WTC11 (cell line): ENCODE measurements at regions not wholly inside any gene's neighbourhood (a gene's known extent, or its start where the extent isn't known, plus 50 kb on each side); places are given as distances from the start of the nearest gene placed in this dataset.

Experiments used
- ATAC-seq: fragments of 200-7000 bp; cut with Tn5 transposase; 2 replicates; pipeline ENCODE4 v1.10.0; 2021; ENCODE audit warnings: mild to moderate bottlenecking, moderate library complexity
- CTCF ChIA-PET: fragments of 300-600 bp; sonication (Branson Sonifier 250); formaldehyde crosslinking; loops from one replicate; lab custom pipeline; 2021; ENCODE audit warnings: antibody characterized with exemption; lab: Charles Lee
- POLR2A ChIA-PET: fragments of 350-600 bp; sonication (Branson Sonifier 250); formaldehyde crosslinking; loops from one replicate; lab custom pipeline; 2021; ENCODE audit warnings: antibody characterized with exemption; lab: Charles Lee
- DNase-seq: peaks from one replicate; pipeline ENCODE4 v3.0.0; 2021; ENCODE audit warnings: low spot score
- H3K27ac Mint-ChIP-seq: 2 replicates; pipeline ENCODE4 v1.8.0; 2021; ENCODE audit warnings: mixed read lengths
- H3K27me3 Mint-ChIP-seq: 2 replicates; pipeline ENCODE4 v1.8.0; 2021; ENCODE audit warnings: low read depth, mild to moderate bottlenecking, moderate library complexity, mixed read lengths
- H3K36me3 Mint-ChIP-seq: 2 replicates; pipeline ENCODE4 v1.8.0; 2021; ENCODE audit warnings: mixed read lengths
- H3K4me1 Mint-ChIP-seq: 2 replicates; pipeline ENCODE4 v1.8.0; 2022; ENCODE audit warnings: mixed read lengths
- H3K4me3 Mint-ChIP-seq: 2 replicates; pipeline ENCODE4 v1.8.0; 2021; ENCODE audit warnings: mild to moderate bottlenecking, moderate library complexity, mixed read lengths
- H3K9me3 Mint-ChIP-seq: 2 replicates; pipeline ENCODE4 v1.8.0; 2021; ENCODE audit warnings: mixed read lengths
- ERG ChIP-seq: fragments of 250-450 bp; sonication (Bioruptor Pico); IDR thresholded peaks from 2 replicates; pipeline ENCODE4 v1.8.0; 2021; ENCODE audit warnings: mild to moderate bottlenecking
- JAZF1 ChIP-seq: fragments of 250-450 bp; sonication (Bioruptor Pico); IDR thresholded peaks from 2 replicates; pipeline ENCODE4 v1.9.0; 2021; ENCODE audit warnings: moderate library complexity, mild to moderate bottlenecking, inconsistent platforms
- JUN ChIP-seq: sonication (generic); formaldehyde crosslinking; IDR thresholded peaks from 2 replicates; pipeline ENCODE4 v1.8.0; 2023; ENCODE audit warnings: mild to moderate bottlenecking, missing genetic modification reagents
- NFYB ChIP-seq: sonication (generic); formaldehyde crosslinking; conservative IDR thresholded peaks from 2 replicates; pipeline ENCODE4 v1.8.0; 2022; ENCODE audit warnings: low read depth, missing genetic modification reagents
- OVOL2 ChIP-seq: fragments of 250-450 bp; sonication (Bioruptor Pico); IDR thresholded peaks from 2 replicates; pipeline ENCODE4 v1.9.0; 2021; ENCODE audit warnings: mild to moderate bottlenecking, borderline replicate concordance
- PRDM15 ChIP-seq: sonication (generic); formaldehyde crosslinking; IDR thresholded peaks from 2 replicates; pipeline ENCODE4 v1.8.0; 2022; ENCODE audit warnings: missing genetic modification reagents
- ZNF121 ChIP-seq: sonication (generic); formaldehyde crosslinking; IDR thresholded peaks from 2 replicates; pipeline ENCODE4 v1.8.0; 2023; ENCODE audit warnings: missing genetic modification reagents
- TF ChIP-seq, protein P1 (sequence below): sonication (generic); formaldehyde crosslinking; IDR thresholded peaks from 2 replicates; pipeline ENCODE4 v1.8.0; 2023; ENCODE audit warnings: mild to moderate bottlenecking, missing genetic modification reagents
- TF ChIP-seq, protein P2 (sequence below): sonication (generic); formaldehyde crosslinking; IDR thresholded peaks from 2 replicates; pipeline ENCODE4 v1.8.1; 2023; ENCODE audit warnings: mild to moderate bottlenecking, missing genetic modification reagents
- TF ChIP-seq, protein P3 (sequence below): sonication (generic); formaldehyde crosslinking; IDR thresholded peaks from 2 replicates; pipeline ENCODE4 v1.8.1; 2023; ENCODE audit warnings: mild to moderate bottlenecking, missing genetic modification reagents, moderate library complexity
- TF ChIP-seq, protein P4 (sequence below): sonication (generic); formaldehyde crosslinking; IDR thresholded peaks from 2 replicates; pipeline ENCODE4 v1.8.1; 2023; ENCODE audit warnings: mild to moderate bottlenecking, missing genetic modification reagents, borderline replicate concordance

DNA sequence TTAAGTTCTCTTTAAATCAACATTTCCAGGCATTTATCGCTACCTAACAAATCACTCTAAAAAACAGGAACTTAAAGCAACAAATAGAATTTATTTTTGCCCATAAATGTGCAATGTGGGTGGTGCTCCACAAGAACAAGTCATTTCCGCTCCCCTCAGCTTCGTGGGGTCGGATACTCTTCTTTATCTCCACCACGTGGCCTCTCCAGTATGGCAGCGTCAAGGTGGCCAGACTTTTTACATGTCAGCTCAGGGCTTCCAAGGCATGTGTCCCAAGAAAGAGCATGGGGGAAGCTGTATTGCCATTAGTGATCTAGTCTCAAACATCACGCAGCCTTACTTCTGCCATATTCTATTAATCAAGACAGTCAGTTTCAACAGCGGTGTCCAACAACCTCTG is 249.2 kb upstream of the NOCT start:
- TF ChIP-seq OVOL2 (CRISPR knock-in tag): no peak
- TF ChIP-seq JAZF1: no peak
- no peak for TF ChIP-seq ERG (CRISPR knock-in tag)
- TF ChIP-seq PRDM15 (CRISPR knock-in tag): no peak
- TF ChIP-seq, protein P1, sequence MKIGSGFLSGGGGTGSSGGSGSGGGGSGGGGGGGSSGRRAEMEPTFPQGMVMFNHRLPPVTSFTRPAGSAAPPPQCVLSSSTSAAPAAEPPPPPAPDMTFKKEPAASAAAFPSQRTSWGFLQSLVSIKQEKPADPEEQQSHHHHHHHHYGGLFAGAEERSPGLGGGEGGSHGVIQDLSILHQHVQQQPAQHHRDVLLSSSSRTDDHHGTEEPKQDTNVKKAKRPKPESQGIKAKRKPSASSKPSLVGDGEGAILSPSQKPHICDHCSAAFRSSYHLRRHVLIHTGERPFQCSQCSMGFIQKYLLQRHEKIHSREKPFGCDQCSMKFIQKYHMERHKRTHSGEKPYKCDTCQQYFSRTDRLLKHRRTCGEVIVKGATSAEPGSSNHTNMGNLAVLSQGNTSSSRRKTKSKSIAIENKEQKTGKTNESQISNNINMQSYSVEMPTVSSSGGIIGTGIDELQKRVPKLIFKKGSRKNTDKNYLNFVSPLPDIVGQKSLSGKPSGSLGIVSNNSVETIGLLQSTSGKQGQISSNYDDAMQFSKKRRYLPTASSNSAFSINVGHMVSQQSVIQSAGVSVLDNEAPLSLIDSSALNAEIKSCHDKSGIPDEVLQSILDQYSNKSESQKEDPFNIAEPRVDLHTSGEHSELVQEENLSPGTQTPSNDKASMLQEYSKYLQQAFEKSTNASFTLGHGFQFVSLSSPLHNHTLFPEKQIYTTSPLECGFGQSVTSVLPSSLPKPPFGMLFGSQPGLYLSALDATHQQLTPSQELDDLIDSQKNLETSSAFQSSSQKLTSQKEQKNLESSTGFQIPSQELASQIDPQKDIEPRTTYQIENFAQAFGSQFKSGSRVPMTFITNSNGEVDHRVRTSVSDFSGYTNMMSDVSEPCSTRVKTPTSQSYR: no peak
- TF ChIP-seq NFYB (CRISPR knock-in tag): no peak
- TF ChIP-seq, protein P2, sequence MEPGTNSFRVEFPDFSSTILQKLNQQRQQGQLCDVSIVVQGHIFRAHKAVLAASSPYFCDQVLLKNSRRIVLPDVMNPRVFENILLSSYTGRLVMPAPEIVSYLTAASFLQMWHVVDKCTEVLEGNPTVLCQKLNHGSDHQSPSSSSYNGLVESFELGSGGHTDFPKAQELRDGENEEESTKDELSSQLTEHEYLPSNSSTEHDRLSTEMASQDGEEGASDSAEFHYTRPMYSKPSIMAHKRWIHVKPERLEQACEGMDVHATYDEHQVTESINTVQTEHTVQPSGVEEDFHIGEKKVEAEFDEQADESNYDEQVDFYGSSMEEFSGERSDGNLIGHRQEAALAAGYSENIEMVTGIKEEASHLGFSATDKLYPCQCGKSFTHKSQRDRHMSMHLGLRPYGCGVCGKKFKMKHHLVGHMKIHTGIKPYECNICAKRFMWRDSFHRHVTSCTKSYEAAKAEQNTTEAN: no peak
- TF ChIP-seq, protein P3, sequence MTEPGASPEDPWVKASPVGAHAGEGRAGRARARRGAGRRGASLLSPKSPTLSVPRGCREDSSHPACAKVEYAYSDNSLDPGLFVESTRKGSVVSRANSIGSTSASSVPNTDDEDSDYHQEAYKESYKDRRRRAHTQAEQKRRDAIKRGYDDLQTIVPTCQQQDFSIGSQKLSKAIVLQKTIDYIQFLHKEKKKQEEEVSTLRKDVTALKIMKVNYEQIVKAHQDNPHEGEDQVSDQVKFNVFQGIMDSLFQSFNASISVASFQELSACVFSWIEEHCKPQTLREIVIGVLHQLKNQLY (CRISPR knock-in tag): no peak
- TF ChIP-seq ZNF121 (CRISPR knock-in tag): no peak
- TF ChIP-seq JUN (CRISPR knock-in tag): no peak
- TF ChIP-seq, all 79 proteins: peak for 0
- no peak overlapping the region for H3K27ac Mint-ChIP-seq
- CTCF ChIA-PET: no interaction called here
- H3K4me3 Mint-ChIP-seq: no peak overlapping the region
- H3K27me3 Mint-ChIP-seq: no peaks in the 10 kb centered on the region
- DNase-seq: no peak
- ATAC-seq: no peak
- POLR2A ChIA-PET: interaction anchor here (0.6 kb wide), 1 partner anchor 515 kb away, joined by 3 read pairs; no protein-coding TSS in a partner anchor
- H3K36me3 Mint-ChIP-seq: no peaks in the 10 kb centered on the region
- H3K9me3 Mint-ChIP-seq: no peaks in the 10 kb centered on the region
- no peaks in the 10 kb centered on the region for H3K4me1 Mint-ChIP-seq

GRCh38 chr4:138765442-138765841 is 250.1 kb upstream of the NOCT start:
- H3K27me3 Mint-ChIP-seq: no peaks in the 10 kb centered on the region
- TF ChIP-seq, protein P4, sequence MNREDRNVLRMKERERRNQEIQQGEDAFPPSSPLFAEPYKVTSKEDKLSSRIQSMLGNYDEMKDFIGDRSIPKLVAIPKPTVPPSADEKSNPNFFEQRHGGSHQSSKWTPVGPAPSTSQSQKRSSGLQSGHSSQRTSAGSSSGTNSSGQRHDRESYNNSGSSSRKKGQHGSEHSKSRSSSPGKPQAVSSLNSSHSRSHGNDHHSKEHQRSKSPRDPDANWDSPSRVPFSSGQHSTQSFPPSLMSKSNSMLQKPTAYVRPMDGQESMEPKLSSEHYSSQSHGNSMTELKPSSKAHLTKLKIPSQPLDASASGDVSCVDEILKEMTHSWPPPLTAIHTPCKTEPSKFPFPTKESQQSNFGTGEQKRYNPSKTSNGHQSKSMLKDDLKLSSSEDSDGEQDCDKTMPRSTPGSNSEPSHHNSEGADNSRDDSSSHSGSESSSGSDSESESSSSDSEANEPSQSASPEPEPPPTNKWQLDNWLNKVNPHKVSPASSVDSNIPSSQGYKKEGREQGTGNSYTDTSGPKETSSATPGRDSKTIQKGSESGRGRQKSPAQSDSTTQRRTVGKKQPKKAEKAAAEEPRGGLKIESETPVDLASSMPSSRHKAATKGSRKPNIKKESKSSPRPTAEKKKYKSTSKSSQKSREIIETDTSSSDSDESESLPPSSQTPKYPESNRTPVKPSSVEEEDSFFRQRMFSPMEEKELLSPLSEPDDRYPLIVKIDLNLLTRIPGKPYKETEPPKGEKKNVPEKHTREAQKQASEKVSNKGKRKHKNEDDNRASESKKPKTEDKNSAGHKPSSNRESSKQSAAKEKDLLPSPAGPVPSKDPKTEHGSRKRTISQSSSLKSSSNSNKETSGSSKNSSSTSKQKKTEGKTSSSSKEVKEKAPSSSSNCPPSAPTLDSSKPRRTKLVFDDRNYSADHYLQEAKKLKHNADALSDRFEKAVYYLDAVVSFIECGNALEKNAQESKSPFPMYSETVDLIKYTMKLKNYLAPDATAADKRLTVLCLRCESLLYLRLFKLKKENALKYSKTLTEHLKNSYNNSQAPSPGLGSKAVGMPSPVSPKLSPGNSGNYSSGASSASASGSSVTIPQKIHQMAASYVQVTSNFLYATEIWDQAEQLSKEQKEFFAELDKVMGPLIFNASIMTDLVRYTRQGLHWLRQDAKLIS (CRISPR knock-in tag): no peak
- TF ChIP-seq, all 79 proteins: peak for 0
- DNase-seq: no peak
- POLR2A ChIA-PET: no interaction called here
- Mint-ChIP-seq H3K27ac (no peak overlapping the region), H3K4me3 (no peak overlapping the region), H3K4me1 (no peaks in the 10 kb centered on the region; the same call in 1 of the 2 replicates), H3K9me3 (no peaks in the 10 kb centered on the region), H3K36me3 (no peaks in the 10 kb centered on the region)
- CTCF ChIA-PET: no interaction called here
- no peak for ATAC-seq
